ENCODE measurements at regions not wholly inside any gene's neighbourhood (a gene's known extent, or its start where the extent isn't known, plus 50 kb on each side); places are given as distances from the start of the nearest gene placed in this dataset.

DNA sequence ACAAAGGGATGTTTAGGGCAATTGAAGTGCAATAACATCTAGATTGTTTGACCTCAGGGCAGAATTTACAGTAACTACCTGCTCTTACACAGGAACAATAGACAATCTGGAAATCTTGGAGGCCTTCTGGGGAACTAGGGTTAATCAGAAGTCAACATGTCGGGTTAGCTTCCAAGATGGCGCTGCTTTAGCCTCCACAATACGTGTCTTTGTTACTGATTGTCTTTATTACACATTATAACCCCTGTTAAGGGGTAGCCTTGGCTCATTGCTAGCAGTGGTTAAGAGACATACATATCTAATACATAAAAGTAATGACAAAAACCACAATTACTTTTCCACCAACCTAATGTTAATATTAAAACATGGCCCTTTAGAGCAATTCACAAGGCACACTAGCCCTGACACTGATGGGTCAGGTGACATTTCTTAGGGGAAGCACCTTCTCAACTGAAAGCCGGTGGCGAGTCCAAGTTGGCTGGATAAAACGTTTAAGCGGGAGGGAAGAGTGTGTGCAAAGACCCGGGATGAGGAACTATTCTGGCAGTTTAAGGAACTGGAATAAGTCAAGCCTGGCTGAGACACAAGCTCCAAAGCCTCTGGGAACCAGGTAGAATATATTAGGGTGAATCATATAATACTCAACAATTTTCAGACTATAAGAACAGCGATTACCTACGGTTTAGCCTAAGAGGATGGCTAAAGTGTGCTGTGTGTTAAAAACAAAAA is 236.9 kb downstream of the BCAS1 start:
- H3K27ac ChIP-seq, result no peak overlapping the region
- peaks cover 27% of the 10 kb centered on the region for H3K4me1 ChIP-seq
- TF ChIP-seq POLR2A (IDR thresholded peaks at IDR 0.05), result no peak
- TF ChIP-seq, protein P1, sequence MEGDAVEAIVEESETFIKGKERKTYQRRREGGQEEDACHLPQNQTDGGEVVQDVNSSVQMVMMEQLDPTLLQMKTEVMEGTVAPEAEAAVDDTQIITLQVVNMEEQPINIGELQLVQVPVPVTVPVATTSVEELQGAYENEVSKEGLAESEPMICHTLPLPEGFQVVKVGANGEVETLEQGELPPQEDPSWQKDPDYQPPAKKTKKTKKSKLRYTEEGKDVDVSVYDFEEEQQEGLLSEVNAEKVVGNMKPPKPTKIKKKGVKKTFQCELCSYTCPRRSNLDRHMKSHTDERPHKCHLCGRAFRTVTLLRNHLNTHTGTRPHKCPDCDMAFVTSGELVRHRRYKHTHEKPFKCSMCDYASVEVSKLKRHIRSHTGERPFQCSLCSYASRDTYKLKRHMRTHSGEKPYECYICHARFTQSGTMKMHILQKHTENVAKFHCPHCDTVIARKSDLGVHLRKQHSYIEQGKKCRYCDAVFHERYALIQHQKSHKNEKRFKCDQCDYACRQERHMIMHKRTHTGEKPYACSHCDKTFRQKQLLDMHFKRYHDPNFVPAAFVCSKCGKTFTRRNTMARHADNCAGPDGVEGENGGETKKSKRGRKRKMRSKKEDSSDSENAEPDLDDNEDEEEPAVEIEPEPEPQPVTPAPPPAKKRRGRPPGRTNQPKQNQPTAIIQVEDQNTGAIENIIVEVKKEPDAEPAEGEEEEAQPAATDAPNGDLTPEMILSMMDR (IDR thresholded peaks at IDR 0.05), result no peak
- no peak for TF ChIP-seq POLR2AphosphoS5 (IDR thresholded peaks at IDR 0.05; ENCODE audit: insufficient read depth in 1 of 2, low read depth in 1 of 2)
- DNase-seq (ENCODE audit: extremely low spot score in 2 of 2), result no peak
- H3K9me3 ChIP-seq, result no peaks in the 10 kb centered on the region
- no peaks in the 10 kb centered on the region for H3K27me3 ChIP-seq
- H3K36me3 ChIP-seq, result no peaks in the 10 kb centered on the region
- intact Hi-C loops (cut with DNase I), result no loop called here
- H3K4me3 ChIP-seq, result no peak overlapping the region

DNA sequence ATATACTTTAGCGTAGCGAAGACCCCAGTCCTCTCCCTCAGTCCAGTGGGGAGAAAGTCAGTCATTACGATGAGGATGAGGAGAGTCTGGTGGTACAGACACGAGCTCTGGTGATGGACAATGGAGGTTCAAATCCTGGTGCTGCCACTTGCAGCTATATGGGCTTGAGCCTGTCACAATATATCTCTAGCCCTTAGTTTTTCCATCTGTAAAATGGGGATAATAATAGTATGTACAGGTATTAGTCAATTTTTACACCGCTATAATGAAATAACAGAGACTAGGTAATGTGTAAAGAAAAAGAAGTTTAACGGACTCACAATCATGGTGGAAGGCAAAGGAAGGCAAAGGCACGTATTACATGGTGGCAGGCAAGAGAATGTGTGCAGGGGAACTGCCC is 237.9 kb downstream of the BCAS1 start:
- intact Hi-C loops (cut with DNase I), result no loop called here

DNA sequence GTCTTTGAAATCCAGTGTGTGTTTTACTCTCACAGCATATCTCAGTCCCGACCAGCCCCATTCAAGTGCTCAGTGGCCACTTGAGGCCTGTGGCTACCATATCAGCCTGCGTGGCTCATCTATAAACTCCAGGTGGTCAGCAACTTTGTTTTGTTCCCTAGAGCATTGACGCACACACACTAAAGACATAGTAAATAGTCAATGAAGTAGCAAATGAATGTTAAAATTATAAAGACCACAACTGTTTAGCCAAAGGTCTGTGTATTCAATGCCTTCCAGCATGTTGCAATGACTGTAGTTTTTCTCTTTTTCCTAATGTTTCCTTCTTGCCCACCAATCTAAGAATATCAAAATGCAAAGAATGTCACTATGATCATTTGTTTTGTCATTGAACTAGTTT is 238.2 kb upstream of the ZNF217 start:
- intact Hi-C loops (cut with DNase I), result no loop called here

More for the DNA sequence above, 237.9 kb downstream of the BCAS1 start:
- Histone ChIP-seq H3K36me3 (no peaks in the 10 kb centered on the region), H3K9me3 (no peaks in the 10 kb centered on the region), H3K27me3 (no peaks in the 10 kb centered on the region), H3K27ac (no peak overlapping the region), H3K4me1 (peaks cover 27% of the 10 kb centered on the region), H3K4me3 (no peak overlapping the region)
- TF ChIP-seq POLR2A (IDR thresholded peaks at IDR 0.05) (no peak), POLR2AphosphoS5 (IDR thresholded peaks at IDR 0.05; ENCODE audit: insufficient read depth in 1 of 2, low read depth in 1 of 2) (no peak)
- TF ChIP-seq, protein P1 (IDR thresholded peaks at IDR 0.05), result no peak
- no peak for DNase-seq (ENCODE audit: extremely low spot score in 2 of 2)

DNA sequence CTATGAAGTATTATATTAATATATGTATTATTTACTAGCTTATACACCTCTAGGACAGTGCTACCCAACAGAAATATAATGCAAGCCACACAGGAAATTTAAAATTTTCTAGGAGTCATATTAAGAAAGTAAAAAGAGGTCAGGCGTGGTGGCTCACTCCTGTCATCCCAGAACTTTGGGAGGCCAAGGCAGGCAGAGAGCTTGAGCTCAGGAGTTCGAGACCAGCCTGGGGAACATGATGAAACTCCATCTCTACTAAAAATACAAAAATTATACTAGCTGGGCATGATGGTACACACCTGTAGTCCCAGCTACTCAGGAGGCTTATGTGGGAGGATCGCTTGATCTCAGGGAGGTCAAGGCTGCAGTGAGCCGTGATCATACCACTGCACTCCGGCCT is 237.6 kb upstream of the ZNF217 start:
- Histone ChIP-seq H3K9me3 (no peaks in the 10 kb centered on the region), H3K4me3 (no peak overlapping the region), H3K27ac (peak overlapping the region; percentile 94), H3K27me3 (no peaks in the 10 kb centered on the region), H3K4me1 (peaks cover 27% of the 10 kb centered on the region), H3K36me3 (no peaks in the 10 kb centered on the region)
- TF ChIP-seq POLR2A (IDR thresholded peaks at IDR 0.05) (no peak), POLR2AphosphoS5 (IDR thresholded peaks at IDR 0.05; ENCODE audit: insufficient read depth in 1 of 2, low read depth in 1 of 2) (no peak)
- TF ChIP-seq, protein P1 (IDR thresholded peaks at IDR 0.05), result no peak
- DNase-seq (ENCODE audit: extremely low spot score in 2 of 2), result no peak
- intact Hi-C loops (cut with DNase I), result no loop called here

More for the DNA sequence above, 238.2 kb upstream of the ZNF217 start:
- TF ChIP-seq POLR2A (IDR thresholded peaks at IDR 0.05) (no peak), POLR2AphosphoS5 (IDR thresholded peaks at IDR 0.05; ENCODE audit: insufficient read depth in 1 of 2, low read depth in 1 of 2) (no peak)
- TF ChIP-seq, protein P1 (IDR thresholded peaks at IDR 0.05), result no peak
- Histone ChIP-seq H3K4me3 (no peak overlapping the region), H3K27ac (no peak overlapping the region), H3K9me3 (no peaks in the 10 kb centered on the region), H3K36me3 (no peaks in the 10 kb centered on the region), H3K27me3 (no peaks in the 10 kb centered on the region), H3K4me1 (peaks cover 27% of the 10 kb centered on the region)
- no peak for DNase-seq (ENCODE audit: extremely low spot score in 2 of 2)

All from vagina (tissue), 2 donors.